ENCODE measurements at regions not wholly inside any gene's neighbourhood (a gene's known extent, or its start where the extent isn't known, plus 50 kb on each side); places are given as distances from the start of the nearest gene placed in this dataset.

DNA sequence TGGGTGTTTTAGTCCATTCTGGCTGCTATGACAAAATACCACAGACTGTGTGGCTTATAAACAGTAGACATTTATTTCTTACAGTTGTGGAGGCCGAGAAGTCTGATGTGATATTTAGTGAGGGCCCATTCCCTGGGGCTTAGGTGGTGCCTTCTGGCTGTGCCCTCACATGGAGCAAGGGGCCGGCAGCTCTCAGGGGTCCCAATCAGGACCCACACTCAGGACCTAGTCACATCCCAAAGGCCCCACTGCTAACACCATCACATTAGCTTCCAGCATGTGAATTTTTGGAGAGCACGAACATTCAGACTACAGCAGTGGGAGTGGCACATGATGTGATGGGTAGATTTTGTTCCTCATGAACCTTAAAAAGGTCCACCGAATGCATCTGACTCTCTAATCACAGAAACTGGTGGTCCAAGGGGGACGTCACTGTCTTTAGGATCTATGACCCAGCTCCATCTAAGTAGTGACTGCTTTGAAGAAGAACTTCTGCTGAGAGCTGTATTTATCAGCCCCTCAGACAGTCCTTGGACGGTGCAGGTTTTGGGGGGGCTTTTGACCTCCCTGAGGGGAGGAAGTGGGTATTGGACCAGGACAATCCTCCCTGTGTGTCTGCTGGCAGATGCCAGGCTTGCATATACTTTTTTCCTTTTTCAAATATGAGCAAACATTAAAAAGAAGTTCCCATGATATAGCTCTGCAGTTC, 154.5 kb upstream of the ZNF32 start:
- DNase-seq = no peak

- no peak for DNase-seq
These were observed 152.9 kb upstream of the ZNF32 start for GRCh38 chr10:43801626-43802025.

- DNase-seq = no peak
These were observed 152.5 kb upstream of the ZNF32 start for GRCh38 chr10:43801140-43801539.

GRCh38 chr10:43796781-43797180, 148.1 kb upstream of the ZNF32 start:
- DNase-seq = no peak

GRCh38 chr10:43795639-43796038, 147.0 kb upstream of the ZNF32 start:
- DNase-seq = no peak

GRCh38 chr10:43795093-43795492, 146.4 kb upstream of the ZNF32 start:
- no peak for DNase-seq

DNA sequence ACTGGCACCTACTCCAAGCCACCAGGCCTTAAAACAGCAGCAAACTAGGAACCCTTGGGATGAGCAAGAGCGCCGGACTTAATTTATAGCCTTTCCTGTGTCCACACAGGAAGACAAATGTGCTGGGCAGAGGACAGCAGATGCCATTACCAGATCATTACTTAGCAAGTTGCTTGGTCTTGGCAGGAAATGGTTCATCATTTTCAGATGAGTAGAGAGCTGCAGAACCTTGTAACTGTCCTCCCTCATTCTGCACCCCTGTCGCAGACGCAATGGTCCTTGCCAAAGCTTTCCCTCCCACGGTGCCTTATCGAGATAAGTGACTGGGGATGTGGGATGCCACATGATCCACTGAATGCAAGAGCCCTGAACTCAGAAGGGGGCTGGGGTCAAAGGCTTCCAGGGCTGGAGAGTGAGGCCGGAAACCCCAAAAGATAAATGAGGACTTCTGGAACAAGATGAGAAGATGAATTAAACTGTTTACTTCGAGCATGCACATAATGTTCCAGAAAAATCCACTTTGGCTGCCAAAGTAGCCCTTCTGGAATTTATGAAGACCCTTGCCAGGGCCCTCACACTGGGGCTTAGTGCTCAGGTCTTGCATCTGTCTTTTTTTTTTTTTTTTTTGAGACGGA, 145.6 kb upstream of the ZNF32 start:
- no peak for DNase-seq

GRCh38 chr10:43793704-43794103, 145.0 kb upstream of the ZNF32 start:
- no peak for DNase-seq

DNA sequence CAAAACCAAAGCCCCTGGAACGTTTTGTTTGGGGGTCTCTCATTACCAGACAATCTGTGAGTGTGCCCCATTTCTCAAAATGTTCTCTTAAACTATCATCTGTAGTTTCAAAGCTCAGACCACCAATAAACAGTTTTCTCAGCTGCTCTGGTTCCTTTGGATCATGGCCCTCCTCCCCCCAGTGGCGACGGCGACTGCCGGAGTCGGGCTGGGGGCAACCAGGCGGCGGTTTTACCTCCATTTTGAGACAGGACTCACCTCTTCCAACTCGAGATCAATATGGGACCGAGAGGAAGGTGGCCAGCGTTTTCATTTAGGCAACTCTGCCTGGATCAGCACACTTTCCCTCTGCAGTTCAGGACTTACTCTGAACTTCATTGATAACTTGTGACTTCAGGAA, 141.5 kb upstream of the ZNF32 start:
- no peak for DNase-seq

DNA sequence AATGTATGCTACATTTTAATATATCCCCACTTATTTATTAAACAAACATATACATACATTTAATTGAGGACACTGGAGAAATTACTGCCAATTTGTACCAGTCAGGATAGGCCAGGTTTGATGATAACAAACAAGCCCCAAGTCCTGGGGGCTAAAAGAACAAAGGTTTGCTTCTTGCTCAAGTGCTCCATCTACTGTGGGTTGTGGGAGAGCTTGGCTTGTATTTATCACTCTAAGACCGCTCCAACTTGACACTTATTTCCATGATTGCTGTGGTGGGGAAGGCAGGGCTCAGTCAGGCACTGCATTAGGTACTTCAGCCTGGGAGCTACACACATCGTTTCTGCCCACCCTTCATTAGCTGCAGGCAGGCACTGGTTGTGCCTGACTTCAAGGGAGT, 136.6 kb upstream of the ZNF32 start:
- DNase-seq = no peak

DNA sequence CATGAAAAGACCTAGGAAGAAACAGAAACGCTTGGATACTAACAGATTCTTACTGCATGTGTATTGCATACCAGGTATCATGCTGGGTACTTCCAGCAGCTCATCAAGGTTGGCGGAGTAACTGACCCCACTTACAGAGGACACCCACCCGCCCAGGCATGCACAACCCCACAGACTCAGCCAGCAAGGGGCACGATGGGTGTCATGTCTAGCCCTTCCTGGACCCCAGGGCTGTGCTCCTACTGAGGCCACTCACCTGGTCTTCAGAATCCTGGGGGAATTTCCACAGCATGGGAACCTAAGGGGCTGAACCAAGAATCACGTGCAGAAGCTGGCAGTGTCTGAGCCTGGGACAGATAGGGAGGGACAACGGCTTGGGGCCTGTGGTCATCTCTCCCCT, 134.1 kb upstream of the ZNF32 start:
- no peak for DNase-seq

GRCh38 chr10:43781480-43782361, 133.0 kb upstream of the ZNF32 start:
- DNase-seq = no peak

- DNase-seq = no peak
These were observed 129.9 kb upstream of the ZNF32 start for GRCh38 chr10:43778571-43778970.

DNA sequence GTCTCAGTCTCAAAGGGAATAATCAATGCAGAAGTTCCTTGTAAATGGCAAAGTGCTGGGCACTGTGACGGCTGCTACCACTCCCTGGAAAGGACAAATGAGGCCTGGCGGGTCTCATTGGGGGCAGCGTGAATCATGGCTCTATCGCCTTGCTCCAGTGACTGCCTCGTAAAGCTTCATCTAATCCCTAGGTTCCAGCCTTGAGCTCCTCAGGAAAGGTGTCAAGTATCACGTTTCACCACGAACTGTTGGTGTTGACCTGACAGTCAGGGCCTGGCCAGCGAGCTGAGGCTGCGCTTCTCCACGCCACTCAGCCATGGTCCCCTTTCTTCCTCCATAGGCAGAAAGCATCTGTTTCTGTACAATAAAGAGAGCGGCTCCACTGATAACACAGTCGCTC, 126.7 kb upstream of the ZNF32 start:
- DNase-seq = no peak

DNA sequence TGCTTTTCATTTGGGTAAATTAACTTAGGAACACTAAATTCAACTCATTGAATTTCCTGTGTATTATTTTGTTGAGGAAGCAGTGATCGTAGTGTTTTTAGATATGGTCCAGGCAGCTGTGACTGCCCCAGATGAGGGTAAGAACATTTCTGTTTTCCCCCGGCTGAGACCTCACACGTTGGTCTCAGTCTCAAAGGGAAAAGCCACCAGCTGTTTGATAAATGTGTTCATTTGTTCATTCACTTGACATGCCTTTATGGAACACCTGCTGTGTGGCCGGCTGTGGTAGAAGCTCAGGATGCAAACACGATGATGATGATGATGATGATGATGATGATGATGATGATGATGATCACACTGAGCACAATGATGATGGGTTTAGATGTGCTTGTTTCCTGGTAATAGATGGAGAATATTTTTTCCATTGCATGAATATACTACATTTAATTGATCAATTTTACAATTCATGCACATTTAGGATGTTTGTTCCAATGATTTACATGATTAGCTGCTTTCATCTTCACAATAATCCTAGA, 125.6 kb upstream of the ZNF32 start:
- no peak for DNase-seq

DNA sequence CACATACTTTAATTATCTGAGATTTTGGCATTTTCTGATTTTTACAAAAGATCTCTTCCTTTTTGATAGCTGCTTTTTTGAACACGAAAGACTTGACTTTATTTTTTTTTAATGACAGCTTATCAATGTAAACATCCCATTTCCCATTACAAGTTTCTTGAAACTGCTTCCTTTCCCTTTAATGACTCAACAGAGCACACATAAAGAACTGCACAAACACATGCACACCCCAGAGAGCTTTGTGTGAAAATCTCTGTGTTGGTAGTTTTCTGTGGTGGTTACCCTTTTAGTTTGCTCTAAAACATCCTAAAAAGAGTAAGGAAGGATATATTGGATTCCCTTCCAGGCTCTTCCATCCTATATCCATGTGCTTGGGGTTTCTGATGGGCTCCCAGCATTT, 125.1 kb upstream of the ZNF32 start:
- no peak for DNase-seq

DNA sequence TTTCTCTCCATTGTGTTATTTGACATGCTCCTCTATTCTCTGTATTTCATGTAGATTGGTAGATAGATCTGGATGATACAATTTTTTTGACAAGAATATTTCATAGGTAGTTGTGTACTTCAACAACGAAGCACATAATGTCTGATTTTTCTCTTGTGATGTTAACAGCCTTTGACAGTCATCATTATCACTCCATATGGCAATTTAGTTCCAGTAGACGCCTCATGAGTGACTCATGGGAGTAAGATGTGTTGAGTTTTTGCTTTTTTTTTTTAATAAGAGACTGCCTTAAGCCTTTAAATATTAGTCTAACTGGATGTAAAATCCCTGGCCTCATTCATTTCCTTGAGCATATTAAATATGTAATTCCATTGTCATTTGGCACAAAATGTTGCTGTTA, 123.5 kb upstream of the ZNF32 start:
- DNase-seq = no peak

GRCh38 chr10:43771675-43772074, 123.0 kb upstream of the ZNF32 start:
- DNase-seq = no peak

DNA sequence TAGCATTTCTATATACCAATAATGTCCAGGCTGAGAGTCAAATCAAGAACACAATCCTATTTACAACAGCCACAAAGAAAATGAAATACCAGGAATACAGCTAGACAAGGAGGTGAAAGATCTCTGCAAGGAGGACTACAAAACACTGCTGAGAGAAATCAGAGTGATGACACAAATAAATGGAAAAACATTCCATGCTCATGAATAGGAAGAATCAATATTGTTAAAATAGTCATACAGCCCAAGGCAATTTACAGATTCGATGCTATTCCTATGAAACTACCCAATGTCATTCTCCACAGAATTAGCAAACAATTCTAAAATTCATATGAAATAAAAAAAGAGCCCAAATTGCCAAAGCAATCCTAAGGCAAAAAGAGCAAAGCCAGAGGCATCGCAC, 116.8 kb upstream of the ZNF32 start:
- no peak for DNase-seq

GRCh38 chr10:43763846-43764245, 115.2 kb upstream of the ZNF32 start:
- DNase-seq = no peak

DNA sequence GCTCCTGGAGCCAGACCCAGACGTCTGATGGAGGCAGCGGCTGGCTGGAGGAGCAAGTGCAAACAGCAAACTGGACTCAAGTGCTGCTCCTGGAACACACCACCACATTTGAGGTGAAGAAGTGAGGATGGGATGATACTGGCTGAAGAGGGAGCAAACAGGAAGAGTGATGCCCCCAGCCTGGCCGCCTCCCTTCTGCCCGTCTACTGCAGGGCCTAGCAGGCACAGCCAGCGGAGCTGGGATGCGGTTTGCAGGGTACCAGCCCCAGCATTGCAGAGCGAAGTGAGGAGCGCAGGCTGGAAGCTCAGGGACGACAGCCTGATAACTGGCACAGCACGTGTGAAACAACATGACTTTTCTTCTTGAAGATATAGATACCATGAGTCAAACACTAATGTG, 111.8 kb upstream of the ZNF32 start:
- no peak for DNase-seq

GRCh38 chr10:43759216-43759615, 110.5 kb upstream of the ZNF32 start:
- no peak for DNase-seq

- no peak for DNase-seq
These were observed 107.7 kb upstream of the ZNF32 start for GRCh38 chr10:43756341-43756740.
